ENCODE measurements at regions not wholly inside any gene's neighbourhood (a gene's known extent, or its start where the extent isn't known, plus 50 kb on each side); places are given as distances from the start of the nearest gene placed in this dataset.

GRCh38 chr2:147782141-147782930, 62.5 kb upstream of the ACVR2A start:
- Histone ChIP-seq H3K4me1 (no peaks in the 10 kb centered on the region), H3K27me3 (no peaks in the 10 kb centered on the region), H3K4me3 (no peak overlapping the region), H3K36me3 (ENCODE audit: low read depth, missing control alignments) (no peaks in the 10 kb centered on the region), H3K27ac (no peak overlapping the region), H3K9me3 (no peaks in the 10 kb centered on the region)
- intact Hi-C loops (cut with DNase I; ENCODE audit: low total_unique reads), result no loop called here
- TF ChIP-seq CTCF (IDR thresholded peaks at IDR 0.05) (no peak), POLR2A (IDR thresholded peaks at IDR 0.05) (no peak)
- 63 to 71% methylated on average over 4 of the region's 4 CpGs for WGBS, 2 donors
- DNase-seq, result no peak

GRCh38 chr2:147779440-147779839, 65.4 kb upstream of the ACVR2A start:
- DNase-seq, result no peak
- 90 to 95% methylated on average over 1 of the region's 1 CpG for WGBS, 2 donors
- no peaks in the 10 kb centered on the region for H3K27me3 ChIP-seq
- TF ChIP-seq CTCF (IDR thresholded peaks at IDR 0.05) (no peak), POLR2A (IDR thresholded peaks at IDR 0.05) (no peak)
- intact Hi-C loops (cut with DNase I; ENCODE audit: low total_unique reads), result no loop called here
- no peaks in the 10 kb centered on the region for H3K4me1 ChIP-seq
- H3K36me3 ChIP-seq (ENCODE audit: low read depth, missing control alignments), result no peaks in the 10 kb centered on the region
- no peak overlapping the region for H3K27ac ChIP-seq
- no peak overlapping the region for H3K4me3 ChIP-seq
- H3K9me3 ChIP-seq, result no peaks in the 10 kb centered on the region

- H3K4me3 ChIP-seq, result no peak overlapping the region
- no peaks in the 10 kb centered on the region for H3K27me3 ChIP-seq
- no peaks in the 10 kb centered on the region for H3K4me1 ChIP-seq
- no peaks in the 10 kb centered on the region for H3K36me3 ChIP-seq (ENCODE audit: low read depth, missing control alignments)
- no peak for DNase-seq
- H3K9me3 ChIP-seq, result no peaks in the 10 kb centered on the region
- intact Hi-C loops (cut with DNase I; ENCODE audit: low total_unique reads), result no loop called here
- 55 to 65% methylated on average over 2 of the region's 2 CpGs for WGBS, 2 donors
- TF ChIP-seq POLR2A (IDR thresholded peaks at IDR 0.05) (no peak), CTCF (IDR thresholded peaks at IDR 0.05) (no peak)
- H3K27ac ChIP-seq, result no peak overlapping the region
These were observed 67.4 kb upstream of the ACVR2A start for GRCh38 chr2:147777394-147777793.

- TF ChIP-seq POLR2A (IDR thresholded peaks at IDR 0.05), result no peak
- TF ChIP-seq CTCF (IDR thresholded peaks at IDR 0.05), result no peak
- Histone ChIP-seq H3K36me3 (ENCODE audit: low read depth, missing control alignments) (no peaks in the 10 kb centered on the region), H3K27ac (no peak overlapping the region), H3K27me3 (no peaks in the 10 kb centered on the region), H3K4me1 (no peaks in the 10 kb centered on the region), H3K9me3 (no peaks in the 10 kb centered on the region), H3K4me3 (no peak overlapping the region)
- intact Hi-C loops (cut with DNase I; ENCODE audit: low total_unique reads), result no loop called here
- WGBS, 2 donors, result 87 to 92% methylated on average over 3 of the region's 3 CpGs
- DNase-seq, result no peak
These were observed 70.0 kb upstream of the ACVR2A start for GRCh38 chr2:147774805-147775204.

GRCh38 chr2:147773479-147773878, 71.3 kb upstream of the ACVR2A start:
- TF ChIP-seq POLR2A (IDR thresholded peaks at IDR 0.05), result no peak
- no peak for TF ChIP-seq CTCF (IDR thresholded peaks at IDR 0.05)
- H3K27ac ChIP-seq, result no peak overlapping the region
- no peaks in the 10 kb centered on the region for H3K27me3 ChIP-seq
- 59 to 60% methylated on average over 4 of the region's 4 CpGs for WGBS, 2 donors
- intact Hi-C loops (cut with DNase I; ENCODE audit: low total_unique reads), result no loop called here
- no peaks in the 10 kb centered on the region for H3K36me3 ChIP-seq (ENCODE audit: low read depth, missing control alignments)
- no peak overlapping the region for H3K4me3 ChIP-seq
- H3K9me3 ChIP-seq, result no peaks in the 10 kb centered on the region
- no peaks in the 10 kb centered on the region for H3K4me1 ChIP-seq
- DNase-seq, result no peak

All from testis (tissue), 2 donors.